Spleen (tissue), 11 donors: ENCODE measurements at regions not wholly inside any gene's neighbourhood (a gene's known extent, or its start where the extent isn't known, plus 50 kb on each side); places are given as distances from the start of the nearest gene placed in this dataset.

ENCODE experiments used
- DNase-seq: peaks from one replicate; pipeline ENCODE4 v3.0.0-alpha.2; 2020
- H3K27ac ChIP-seq, 8 donors: fragments of 200-600 bp; sonication (generic) in 7 of 8; 1 replicate in 4 of 8; 2 replicates in 4 of 8; pipeline versions ENCODE4 v1.5.0 to v1.8.0; 2016 to 2021; ENCODE audit warnings: inconsistent platforms in 4 of 8, mild to moderate bottlenecking in 4 of 8, moderate library complexity in 1 of 8
- H3K27me3 ChIP-seq, 7 donors: fragments of 200-600 bp; sonication (generic) in 6 of 7; replicated peaks in 1 of 7; 1 replicate in 4 of 7; 2 replicates in 3 of 7; pipeline versions ENCODE4 v1.5.0 to v1.8.0; 2016 to 2021; ENCODE audit warnings: inconsistent platforms in 3 of 7, mild to moderate bottlenecking in 1 of 7
- H3K36me3 ChIP-seq, 6 donors: fragments of 200-600 bp; sonication (generic) in 5 of 6; 1 replicate in 4 of 6; 2 replicates in 2 of 6; pipeline versions ENCODE4 v1.5.0 to v1.8.0; 2016 to 2021; ENCODE audit warnings: inconsistent platforms in 2 of 6
- H3K4me1 ChIP-seq, 6 donors: fragments of 200-600 bp; sonication (generic) in 5 of 6; 1 replicate in 3 of 6; 2 replicates in 3 of 6; pipeline versions ENCODE4 v1.5.0 to v1.8.0; 2016 to 2021; ENCODE audit warnings: inconsistent platforms in 3 of 6
- H3K4me3 ChIP-seq, 8 donors: fragments of 200-600 bp; sonication (generic) in 7 of 8; 1 replicate in 4 of 8; 2 replicates in 4 of 8; pipeline versions ENCODE4 v1.5.0 to v1.8.0; 2016 to 2021; ENCODE audit warnings: inconsistent platforms in 4 of 8, mild to moderate bottlenecking in 4 of 8, moderate library complexity in 2 of 8
- H3K9me3 ChIP-seq, 8 donors: fragments of 200-600 bp; sonication (generic) in 7 of 8; 1 replicate in 4 of 8; 2 replicates in 4 of 8; pipeline versions ENCODE4 v1.5.0 to v1.8.0; 2016 to 2021; ENCODE audit warnings: inconsistent platforms in 4 of 8
- CTCF ChIP-seq, 11 experiments: fragments of 200-600 bp in 7 of 11; fragments of 450-650 bp in 4 of 11; sonication (generic) in 4 of 11; IDR thresholded peaks in 8 of 11; conservative IDR thresholded peaks in 3 of 11; 1 replicate in 7 of 11; 2 replicates in 4 of 11; pipeline versions ENCODE4 v1.4.0 to v1.8.0; 2016 to 2021; ENCODE audit warnings: antibody characterized with exemption in 11 of 11, inconsistent platforms in 4 of 11, mild to moderate bottlenecking in 1 of 11
- POLR2A ChIP-seq, 3 donors: fragments of 450-650 bp; IDR thresholded peaks; one replicate each; pipeline ENCODE4 v1.5.1; 2017; ENCODE audit warnings: antibody characterized with exemption in 3 of 3, mild to moderate bottlenecking in 1 of 3
- POLR2AphosphoS5 ChIP-seq, 3 donors: sonication (generic); formaldehyde crosslinking; IDR thresholded peaks; one replicate each; pipeline ENCODE4 v1.5.1; 2017; ENCODE audit warnings: antibody characterized with exemption in 3 of 3
- WGBS, 5 donors: extraction: QIAGEN DNeasy Blood & Tissue Kit in 3 of 5; methylation state at CpG; one replicate each; pipeline versions ENCODE4 v1.1.5 to v1.1.7; 2013 to 2018; 5-methylcytosine and 5-hydroxymethylcytosine counted together
- intact Hi-C: fragments of 100-400 bp; cut with DNase I; formaldehyde crosslinking; loops from one replicate; pipeline ENCODE4 v1.15.0; 2023; ENCODE audit warnings: low total_unique reads
- donor health status: healthy with polysubstance abuse.
- donor health status: DM: no; HTN: no; CAD: no; lungs with moderate emphysema.
- donor health status: DM: no; HTN: no; CAD: no.
- donor health status: Bipolar disorder and iron deficiency.
- donor health status: healthy.
- donor health status: DM: no; HTN: no; CAD: no.
- donor health status: DM: yes; HTN: yes; CAD: no.

- WGBS, 5 donors = 62 to 79% (median 68%) methylated on average over 7 of the region's 7 CpGs
- no peak for DNase-seq
- no peaks in the 10 kb centered on the region for H3K4me1 ChIP-seq
- H3K27ac ChIP-seq = no peak overlapping the region
- no peak overlapping the region for H3K4me3 ChIP-seq
- H3K9me3 ChIP-seq = no peaks in the 10 kb centered on the region
- intact Hi-C loops = no loop called here
- H3K27me3 ChIP-seq = peaks cover 0 to 2% (median 0%) of the 10 kb centered on the region in 7 donors
- TF ChIP-seq POLR2A (IDR thresholded peaks at IDR 0.05) (no peak), POLR2AphosphoS5 (IDR thresholded peaks at IDR 0.05) (no peak), CTCF (IDR thresholded peaks at IDR 0.05 in 8 of 11, conservative IDR thresholded peaks at IDR 0.05 in 3 of 11) (no peak)
- no peaks in the 10 kb centered on the region for H3K36me3 ChIP-seq
Observed at GRCh38 chr12:107503887-107504885, 181.4 kb upstream of the PWP1 start.

GRCh38 chr12:107509421-107509820, 176.2 kb upstream of the PWP1 start:
- DNase-seq = no peak
- intact Hi-C loops = no loop called here
- H3K36me3 ChIP-seq = no peaks in the 10 kb centered on the region
- no peak overlapping the region for H3K4me3 ChIP-seq
- no peak overlapping the region for H3K27ac ChIP-seq
- WGBS, 5 donors = 70 to 82% (median 76%) methylated on average over 4 of the region's 4 CpGs
- no peak for TF ChIP-seq CTCF (IDR thresholded peaks at IDR 0.05 in 8 of 11, conservative IDR thresholded peaks at IDR 0.05 in 3 of 11)
- no peak for TF ChIP-seq POLR2AphosphoS5 (IDR thresholded peaks at IDR 0.05)
- TF ChIP-seq POLR2A (IDR thresholded peaks at IDR 0.05) = no peak
- H3K4me1 ChIP-seq = no peaks in the 10 kb centered on the region
- H3K9me3 ChIP-seq = no peaks in the 10 kb centered on the region
- H3K27me3 ChIP-seq = peaks cover 0 to 8% (median 0%) of the 10 kb centered on the region in 7 donors

DNA sequence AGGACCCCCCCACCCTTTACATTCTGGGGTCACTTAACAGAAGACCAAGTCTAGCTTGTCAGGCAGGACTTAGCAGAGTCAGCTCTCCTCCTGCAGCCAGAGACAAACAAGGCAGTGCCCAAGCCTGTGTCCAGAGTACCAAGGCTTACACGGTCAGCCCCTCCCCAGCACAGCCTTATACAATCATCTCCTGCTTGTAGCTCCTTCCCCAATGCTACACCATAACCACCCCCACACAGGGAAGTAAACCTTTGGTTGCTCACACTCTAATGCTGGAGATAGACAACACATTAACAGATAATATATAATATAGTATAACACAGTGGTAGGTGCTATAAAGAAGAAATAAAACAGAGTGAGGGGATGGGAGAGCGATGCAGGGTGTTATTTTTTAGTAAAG, 175.4 kb upstream of the PWP1 start:
- intact Hi-C loops = no loop called here
- Histone ChIP-seq H3K9me3 (no peaks in the 10 kb centered on the region), H3K4me1 (no peaks in the 10 kb centered on the region), H3K27me3 (peaks cover 0 to 8% (median 0%) of the 10 kb centered on the region in 7 donors), H3K27ac (no peak overlapping the region), H3K36me3 (no peaks in the 10 kb centered on the region), H3K4me3 (no peak overlapping the region)
- no peak for DNase-seq
- 63 to 78% (median 70%) methylated on average over 2 of the region's 2 CpGs for WGBS, 5 donors
- TF ChIP-seq POLR2A (IDR thresholded peaks at IDR 0.05) = no peak
- no peak for TF ChIP-seq POLR2AphosphoS5 (IDR thresholded peaks at IDR 0.05)
- no peak for TF ChIP-seq CTCF (IDR thresholded peaks at IDR 0.05 in 8 of 11, conservative IDR thresholded peaks at IDR 0.05 in 3 of 11)

DNA sequence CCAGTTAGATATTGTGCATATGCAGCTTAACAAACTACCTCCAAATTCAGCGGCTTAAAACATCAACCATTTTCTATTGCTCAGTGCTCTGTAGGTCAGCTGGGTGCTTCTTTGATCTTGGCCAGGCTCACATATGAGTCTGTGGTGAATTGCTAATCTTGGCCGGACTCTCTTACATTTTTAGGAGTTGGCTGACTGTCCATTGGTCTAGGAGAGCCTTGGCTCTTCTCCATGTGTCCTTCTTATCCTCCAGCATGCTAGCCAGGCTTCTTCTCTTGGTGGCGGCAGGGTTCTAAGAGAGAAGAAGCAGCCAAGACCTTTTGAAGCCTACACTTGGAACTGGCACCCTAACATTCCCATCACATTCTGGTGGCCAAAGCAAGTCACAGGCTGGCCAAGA, 174.3 kb upstream of the PWP1 start:
- H3K9me3 ChIP-seq = no peaks in the 10 kb centered on the region
- no peak for TF ChIP-seq POLR2AphosphoS5 (IDR thresholded peaks at IDR 0.05)
- no peak for TF ChIP-seq POLR2A (IDR thresholded peaks at IDR 0.05)
- no peak for TF ChIP-seq CTCF (IDR thresholded peaks at IDR 0.05 in 8 of 11, conservative IDR thresholded peaks at IDR 0.05 in 3 of 11)
- no peak for DNase-seq

More for the DNA sequence above, 174.3 kb upstream of the PWP1 start:
- 74 to 95% (median 92%) methylated on average over 3 of the region's 3 CpGs for WGBS, 5 donors
- H3K4me1 ChIP-seq = no peaks in the 10 kb centered on the region
- intact Hi-C loops = no loop called here
- H3K36me3 ChIP-seq = no peaks in the 10 kb centered on the region
- peaks cover 0 to 8% (median 0%) of the 10 kb centered on the region in 7 donors for H3K27me3 ChIP-seq
- no peak overlapping the region for H3K4me3 ChIP-seq
- no peak overlapping the region for H3K27ac ChIP-seq
